RWPE2 (cell line): ENCODE measurements at regions not wholly inside any gene's neighbourhood (a gene's known extent, or its start where the extent isn't known, plus 50 kb on each side); places are given as distances from the start of the nearest gene placed in this dataset.

Source experiments
- ATAC-seq: fragments of 200-7000 bp; cut with Tn5 transposase; 3 replicates; pipeline ENCODE4 v1.9.1; 2021; ENCODE audit warnings: low read depth
- DNase-seq: peaks from one replicate; pipeline ENCODE4 v3.0.0-alpha.2; 2020; ENCODE audit warnings: low spot score
- H3K27ac ChIP-seq: fragments of 450-650 bp; 2 replicates; pipeline ENCODE4 v1.5.1; 2017; ENCODE audit warnings: mild to moderate bottlenecking; ENCODE audit not compliant: poor library complexity, severe bottlenecking
- H3K27me3 ChIP-seq: fragments of 250-450 bp; sonication (Bioruptor Pico); 2 replicates; pipeline ENCODE4 v1.5.1; 2021; ENCODE audit warnings: mild to moderate bottlenecking, moderate library complexity; ENCODE audit not compliant: insufficient read depth, poor library complexity, severe bottlenecking
- H3K36me3 ChIP-seq: fragments of 250-450 bp; sonication (Bioruptor Pico); 2 replicates; pipeline ENCODE4 v1.5.1; 2020; ENCODE audit warnings: low read depth, mild to moderate bottlenecking, moderate library complexity
- H3K4me1 ChIP-seq: fragments of 250-450 bp; sonication (Bioruptor Pico); 2 replicates; pipeline ENCODE4 v1.5.1; 2021; ENCODE audit warnings: mild to moderate bottlenecking, moderate library complexity; ENCODE audit not compliant: insufficient read depth, poor library complexity, severe bottlenecking
- H3K4me3 ChIP-seq: fragments of 250-450 bp; sonication (Bioruptor Pico); 2 replicates; pipeline ENCODE4 v1.5.1; 2021; ENCODE audit warnings: mild to moderate bottlenecking, moderate library complexity; ENCODE audit not compliant: severe bottlenecking
- H3K9me3 ChIP-seq: fragments of 250-450 bp; sonication (Bioruptor Pico); 2 replicates; pipeline ENCODE4 v1.5.1; 2021; ENCODE audit warnings: mild to moderate bottlenecking, moderate library complexity; ENCODE audit not compliant: severe bottlenecking
- CTCF ChIP-seq: fragments of 450-650 bp; IDR thresholded peaks from one replicate; pipeline ENCODE4 v1.5.1; 2017; ENCODE audit warnings: mild to moderate bottlenecking, moderate library complexity; ENCODE audit not compliant: poor library complexity, severe bottlenecking

GRCh38 chr1:22350924-22351767 lies 100.5 kb upstream of the ZBTB40 start:
- H3K27me3 ChIP-seq: peaks cover 33% of the 10 kb centered on the region
- no peak for TF ChIP-seq CTCF
- H3K4me1 ChIP-seq: no peaks in the 10 kb centered on the region
- no peak for ATAC-seq
- no peak for DNase-seq
- H3K9me3 ChIP-seq: no peaks in the 10 kb centered on the region
- no peak overlapping the region for H3K4me3 ChIP-seq
- no peak overlapping the region for H3K27ac ChIP-seq
- no peaks in the 10 kb centered on the region for H3K36me3 ChIP-seq

- Histone ChIP-seq H3K36me3 (no peaks in the 10 kb centered on the region), H3K9me3 (no peaks in the 10 kb centered on the region), H3K4me1 (no peaks in the 10 kb centered on the region), H3K27me3 (peaks cover 33% of the 10 kb centered on the region), H3K4me3 (no peak overlapping the region), H3K27ac (no peak overlapping the region)
- no peak for ATAC-seq
- DNase-seq: no peak
- TF ChIP-seq CTCF: no peak
Observed at GRCh38 chr1:22351768-22352080, 99.9 kb upstream of the ZBTB40 start.

- Histone ChIP-seq H3K27ac (no peak overlapping the region), H3K36me3 (no peaks in the 10 kb centered on the region), H3K9me3 (no peaks in the 10 kb centered on the region), H3K4me1 (no peaks in the 10 kb centered on the region), H3K27me3 (peaks cover 33% of the 10 kb centered on the region), H3K4me3 (no peak overlapping the region)
- ATAC-seq: no peak
- TF ChIP-seq CTCF: no peak
- DNase-seq: no peak
Observed at GRCh38 chr1:22352355-22352754, 99.3 kb upstream of the ZBTB40 start.

- Histone ChIP-seq H3K9me3 (no peaks in the 10 kb centered on the region), H3K36me3 (no peaks in the 10 kb centered on the region), H3K27me3 (peaks cover 33% of the 10 kb centered on the region), H3K4me3 (no peak overlapping the region), H3K4me1 (no peaks in the 10 kb centered on the region), H3K27ac (no peak overlapping the region)
- DNase-seq (no peak), ATAC-seq (no peak)
- no peak for TF ChIP-seq CTCF
Observed at GRCh38 chr1:22352896-22353295, 98.8 kb upstream of the ZBTB40 start.

GRCh38 chr1:22359427-22359826 lies 92.2 kb upstream of the ZBTB40 start:
- H3K36me3 ChIP-seq: no peaks in the 10 kb centered on the region
- DNase-seq (no peak), ATAC-seq (no peak)
- H3K9me3 ChIP-seq: no peaks in the 10 kb centered on the region
- TF ChIP-seq CTCF: no peak
- peaks cover 13% of the 10 kb centered on the region for H3K27me3 ChIP-seq
- H3K27ac ChIP-seq: no peak overlapping the region
- H3K4me1 ChIP-seq: no peaks in the 10 kb centered on the region
- H3K4me3 ChIP-seq: no peak overlapping the region
